ENCODE measurements at regions not wholly inside any gene's neighbourhood (a gene's known extent, or its start where the extent isn't known, plus 50 kb on each side); places are given as distances from the start of the nearest gene placed in this dataset.
"Not testable (repeated sequence)": the region's sequence is repeated elsewhere in the genome, so short reads cannot be mapped to it uniquely, and the experiment has no call there.

DNA sequence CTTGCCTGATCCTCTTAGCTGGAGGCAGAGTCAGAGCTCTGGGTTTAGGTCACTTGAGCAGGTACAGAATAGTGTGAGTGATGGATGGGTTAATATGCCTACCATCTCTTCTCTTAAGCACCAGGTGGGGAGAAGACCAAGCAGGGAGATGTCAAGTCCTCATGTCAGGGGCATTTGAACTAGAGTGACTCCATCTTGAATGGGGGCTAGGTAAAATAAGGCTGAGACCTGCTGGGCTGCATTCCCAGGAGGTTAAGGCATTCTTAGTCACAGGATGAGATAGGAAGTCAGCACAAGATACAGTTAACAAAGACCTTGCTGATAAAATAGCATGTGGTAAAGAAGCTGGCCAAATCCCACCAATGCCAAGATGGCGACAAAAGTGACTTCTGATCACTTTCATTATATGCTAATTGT, 77.4 kb upstream of the BTG3 start:
- intact Hi-C loops (cut with DNase I): no loop called here
- Histone ChIP-seq H3K4me3 (ENCODE audit: low read length in 2 of 2) (no peak overlapping the region), H3K4me1 (ENCODE audit: control insufficient read depth in 1 of 2, insufficient read depth in 2 of 2, low read length in 2 of 2) (no peaks in the 10 kb centered on the region), H3K27ac (ENCODE audit: low read depth in 1 of 2, low read length in 2 of 2) (no peak overlapping the region), H3K36me3 (ENCODE audit: control insufficient read depth in 1 of 2, insufficient read depth in 2 of 2, low read length in 1 of 2) (no peaks in the 10 kb centered on the region), H3K27me3 (ENCODE audit: control insufficient read depth in 1 of 2, insufficient read depth in 2 of 2, low read length in 1 of 2) (no peaks in the 10 kb centered on the region), H3K9me3 (ENCODE audit: control insufficient read depth, low read length) (no peaks in the 10 kb centered on the region)
- 85 to 93% methylated on average over 1 of the region's 1 CpG for WGBS, 2 donors
- ATAC-seq (ENCODE audit: low FRiP score) (no peak), DNase-seq (no peak)

DNA sequence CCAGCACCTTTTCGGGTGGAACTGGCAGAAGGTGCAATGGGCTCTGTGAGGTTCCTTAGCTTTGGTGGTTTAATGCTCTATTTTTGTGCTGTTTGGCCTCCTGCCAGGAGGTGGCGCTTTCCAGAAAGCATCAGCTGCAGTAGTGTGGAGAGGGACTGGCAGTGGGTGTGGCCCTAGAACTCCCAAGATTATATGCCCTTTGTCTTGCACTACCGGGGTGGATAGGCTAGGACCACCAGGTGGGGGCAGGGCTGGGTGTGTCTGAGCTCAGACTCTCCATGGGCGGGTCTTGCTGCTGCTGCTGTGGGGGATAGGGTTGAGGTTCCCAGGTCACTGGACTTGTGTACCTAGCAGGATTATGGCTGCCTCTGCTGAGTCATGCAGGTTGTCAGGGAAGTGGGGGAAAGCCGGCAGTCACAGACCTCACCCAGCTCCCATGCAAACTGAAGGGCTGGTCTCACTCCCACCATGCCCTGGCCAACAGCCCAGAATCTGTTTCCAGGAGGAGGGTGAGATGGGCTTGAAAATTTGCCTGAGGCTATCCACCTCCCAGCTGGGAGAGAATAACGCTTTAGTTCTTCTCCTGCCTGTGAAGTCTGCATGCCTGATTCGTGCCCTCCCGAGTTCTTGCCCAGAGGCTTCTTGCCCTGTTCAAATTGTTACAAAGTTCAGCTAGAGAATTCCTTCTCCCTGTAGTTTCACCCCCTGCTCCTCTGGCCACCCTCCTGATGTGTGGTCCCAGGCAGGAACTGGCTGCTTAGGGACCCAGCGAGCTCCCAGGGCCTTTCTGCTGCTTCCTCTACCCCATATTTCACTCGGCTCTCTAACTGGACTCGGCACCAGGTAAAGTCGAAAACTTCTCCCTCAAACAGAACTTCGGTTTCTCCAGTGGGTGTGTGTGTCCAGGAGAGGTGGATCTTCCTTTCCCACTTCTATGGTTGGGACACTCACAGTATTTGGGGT, 76.5 kb upstream of the BTG3 start:
- Histone ChIP-seq H3K27me3 (ENCODE audit: control insufficient read depth in 1 of 2, insufficient read depth in 2 of 2, low read length in 1 of 2) (no peaks in the 10 kb centered on the region), H3K36me3 (ENCODE audit: control insufficient read depth in 1 of 2, insufficient read depth in 2 of 2, low read length in 1 of 2) (no peaks in the 10 kb centered on the region), H3K4me3 (ENCODE audit: low read length in 2 of 2) (no peak overlapping the region), H3K9me3 (ENCODE audit: control insufficient read depth, low read length) (no peaks in the 10 kb centered on the region), H3K27ac (ENCODE audit: low read depth in 1 of 2, low read length in 2 of 2) (no peak overlapping the region), H3K4me1 (ENCODE audit: control insufficient read depth in 1 of 2, insufficient read depth in 2 of 2, low read length in 2 of 2) (no peaks in the 10 kb centered on the region)
- ATAC-seq (ENCODE audit: low FRiP score) (no peak), DNase-seq (peak in 1 of 2 donors; percentile 56)
- WGBS, 2 donors: 46 to 48% methylated on average over 13 of the region's 13 CpGs
- intact Hi-C loops (cut with DNase I): loop anchor here in 1 of 2 donors (10.0 kb wide), 1 partner anchor 126 kb away; the partner anchor contains the start of gene C21orf91

DNA sequence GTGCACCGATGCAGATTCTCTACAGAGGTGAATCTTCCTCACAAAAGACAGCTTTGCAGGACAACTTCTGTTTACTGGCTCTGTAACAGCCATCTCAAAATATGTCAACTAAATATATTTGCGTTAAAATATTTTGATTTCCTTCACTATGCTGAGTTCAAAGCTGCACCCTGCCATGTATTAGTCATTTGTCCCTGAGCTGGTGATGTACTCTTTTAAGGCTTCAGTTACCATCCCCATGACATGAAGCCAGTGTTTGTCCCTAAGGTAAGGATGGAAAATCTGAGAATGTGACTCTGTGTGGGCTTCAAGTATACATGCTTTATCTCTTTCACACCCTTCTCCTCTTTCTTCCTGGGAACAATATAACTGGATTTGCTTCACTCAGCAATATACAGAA, 70.2 kb upstream of the BTG3 start:
- WGBS, 2 donors: 82 to 85% methylated on average over 2 of the region's 2 CpGs
- DNase-seq: no peak
- no peaks in the 10 kb centered on the region for H3K36me3 ChIP-seq (ENCODE audit: control insufficient read depth in 1 of 2, insufficient read depth in 2 of 2, low read length in 1 of 2)
- no peak overlapping the region for H3K27ac ChIP-seq (ENCODE audit: low read depth in 1 of 2, low read length in 2 of 2)
- no peak overlapping the region for H3K4me3 ChIP-seq (ENCODE audit: low read length in 2 of 2)
- H3K27me3 ChIP-seq (ENCODE audit: control insufficient read depth in 1 of 2, insufficient read depth in 2 of 2, low read length in 1 of 2): no peaks in the 10 kb centered on the region
- intact Hi-C loops (cut with DNase I): loop anchor here in 1 of 2 donors (10.0 kb wide), 1 partner anchor 132 kb away; the partner anchor contains the start of gene C21orf91
- H3K9me3 ChIP-seq (ENCODE audit: control insufficient read depth, low read length): no peaks in the 10 kb centered on the region
- no peak for ATAC-seq (ENCODE audit: low FRiP score)
- H3K4me1 ChIP-seq (ENCODE audit: control insufficient read depth in 1 of 2, insufficient read depth in 2 of 2, low read length in 2 of 2): no peaks in the 10 kb centered on the region

- intact Hi-C loops (cut with DNase I): loop anchor here (5.0 kb wide), 3 partner anchors 223 to 248 kb away; no protein-coding TSS in a partner anchor
- no peak overlapping the region for H3K4me3 ChIP-seq (ENCODE audit: low read length in 2 of 2)
- H3K27ac ChIP-seq (ENCODE audit: low read depth in 1 of 2, low read length in 2 of 2): no peak overlapping the region
- no peaks in the 10 kb centered on the region for H3K27me3 ChIP-seq (ENCODE audit: control insufficient read depth in 1 of 2, insufficient read depth in 2 of 2, low read length in 1 of 2)
- H3K9me3 ChIP-seq (ENCODE audit: control insufficient read depth, low read length): no peaks in the 10 kb centered on the region
- 0% methylated on average over 1 of the region's 1 CpG for WGBS, 2 donors
- no peaks in the 10 kb centered on the region for H3K4me1 ChIP-seq (ENCODE audit: control insufficient read depth in 1 of 2, insufficient read depth in 2 of 2, low read length in 2 of 2)
- DNase-seq (no peak), ATAC-seq (ENCODE audit: low FRiP score) (peak; percentile 76)
- H3K36me3 ChIP-seq (ENCODE audit: control insufficient read depth in 1 of 2, insufficient read depth in 2 of 2, low read length in 1 of 2): no peaks in the 10 kb centered on the region
These were observed 66.4 kb upstream of the BTG3 start for GRCh38 chr21:17679002-17679600.

DNA sequence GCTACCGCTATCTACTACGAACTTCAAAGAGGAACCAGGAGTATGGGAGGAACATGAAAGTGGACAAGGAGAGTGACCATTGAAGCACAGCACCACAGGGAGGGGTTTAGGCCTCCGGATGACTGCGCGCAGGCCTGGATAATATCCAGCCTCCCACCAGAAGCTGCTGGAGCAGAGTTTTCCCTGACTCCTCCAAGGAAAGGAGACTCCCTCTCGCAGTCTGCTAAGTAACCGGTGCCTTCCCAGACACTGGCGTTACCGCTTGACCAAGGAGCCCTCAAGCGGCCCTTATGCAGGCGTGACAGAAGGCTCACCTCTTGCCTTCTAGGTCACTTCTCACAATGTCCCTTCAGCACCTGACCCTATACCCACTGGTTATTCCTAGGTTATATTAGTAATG, 64.2 kb upstream of the BTG3 start:
- H3K4me3 ChIP-seq (ENCODE audit: low read length in 2 of 2); H3K4me1 ChIP-seq (ENCODE audit: control insufficient read depth in 1 of 2, insufficient read depth in 2 of 2, low read length in 2 of 2); H3K27me3 ChIP-seq (ENCODE audit: control insufficient read depth in 1 of 2, insufficient read depth in 2 of 2, low read length in 1 of 2); ATAC-seq (ENCODE audit: low FRiP score); H3K27ac ChIP-seq (ENCODE audit: low read depth in 1 of 2, low read length in 2 of 2); DNase-seq; H3K36me3 ChIP-seq (ENCODE audit: control insufficient read depth in 1 of 2, insufficient read depth in 2 of 2, low read length in 1 of 2); H3K9me3 ChIP-seq (ENCODE audit: control insufficient read depth, low read length): not testable (repeated sequence)
- intact Hi-C loops (cut with DNase I): loop anchor here (5.0 kb wide), 3 partner anchors 225 to 250 kb away; no protein-coding TSS in a partner anchor
- WGBS, 2 donors: 87 to 90% methylated on average over 11 of the region's 11 CpGs

GRCh38 chr21:17674106-17674505, 61.4 kb upstream of the BTG3 start:
- no peaks in the 10 kb centered on the region for H3K27me3 ChIP-seq (ENCODE audit: control insufficient read depth in 1 of 2, insufficient read depth in 2 of 2, low read length in 1 of 2)
- 25 to 26% methylated on average over 4 of the region's 4 CpGs for WGBS, 2 donors
- DNase-seq (no peak), ATAC-seq (ENCODE audit: low FRiP score) (no peak)
- no peaks in the 10 kb centered on the region for H3K9me3 ChIP-seq (ENCODE audit: control insufficient read depth, low read length)
- intact Hi-C loops (cut with DNase I): no loop called here
- H3K4me3 ChIP-seq (ENCODE audit: low read length in 2 of 2): no peak overlapping the region
- no peaks in the 10 kb centered on the region for H3K36me3 ChIP-seq (ENCODE audit: control insufficient read depth in 1 of 2, insufficient read depth in 2 of 2, low read length in 1 of 2)
- H3K27ac ChIP-seq (ENCODE audit: low read depth in 1 of 2, low read length in 2 of 2): no peak overlapping the region
- H3K4me1 ChIP-seq (ENCODE audit: control insufficient read depth in 1 of 2, insufficient read depth in 2 of 2, low read length in 2 of 2): no peaks in the 10 kb centered on the region

DNA sequence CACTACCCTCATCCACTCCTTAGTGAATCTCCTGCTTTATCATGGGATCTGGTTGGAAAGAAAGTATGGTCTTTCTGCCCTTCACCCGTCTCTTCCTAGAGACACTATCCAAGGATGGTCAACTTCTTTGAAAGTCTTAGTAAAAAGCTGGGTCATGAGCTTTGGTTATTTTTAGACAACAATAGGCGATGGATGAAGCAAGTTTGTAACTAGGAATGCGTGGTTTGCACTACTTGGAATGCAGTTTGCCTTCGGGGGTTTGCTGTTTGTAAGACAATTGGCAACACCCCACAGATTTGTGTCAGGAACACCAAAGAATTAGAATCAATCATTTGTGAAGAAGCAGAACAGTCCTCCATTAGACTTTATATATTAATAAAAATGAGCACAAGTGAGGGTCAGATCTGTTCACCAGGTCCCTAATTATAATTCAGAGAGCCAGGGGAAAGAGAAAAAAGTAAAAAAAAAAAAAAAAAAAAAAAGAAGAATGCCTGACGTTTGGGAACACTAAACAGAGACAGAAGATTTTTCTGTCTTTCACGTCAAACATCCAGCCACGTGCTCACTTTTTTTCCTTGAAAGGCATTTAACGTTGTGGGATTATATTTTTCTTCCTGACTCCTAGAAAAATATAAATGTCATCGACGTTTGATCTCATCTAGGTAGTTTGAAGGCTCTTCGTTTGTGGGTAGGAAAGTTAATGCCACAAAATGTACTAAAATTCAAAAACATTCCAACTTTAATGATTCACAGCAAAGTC, 60.7 kb upstream of the BTG3 start:
- no peaks in the 10 kb centered on the region for H3K36me3 ChIP-seq (ENCODE audit: control insufficient read depth in 1 of 2, insufficient read depth in 2 of 2, low read length in 1 of 2)
- H3K4me3 ChIP-seq (ENCODE audit: low read length in 2 of 2): no peak overlapping the region
- no peaks in the 10 kb centered on the region for H3K4me1 ChIP-seq (ENCODE audit: control insufficient read depth in 1 of 2, insufficient read depth in 2 of 2, low read length in 2 of 2)
- intact Hi-C loops (cut with DNase I): no loop called here
- no peaks in the 10 kb centered on the region for H3K27me3 ChIP-seq (ENCODE audit: control insufficient read depth in 1 of 2, insufficient read depth in 2 of 2, low read length in 1 of 2)
- H3K9me3 ChIP-seq (ENCODE audit: control insufficient read depth, low read length): no peaks in the 10 kb centered on the region
- ATAC-seq (ENCODE audit: low FRiP score): no peak
- WGBS, 2 donors: 22 to 23% methylated on average over 11 of the region's 11 CpGs
- no peak for DNase-seq
- no peak overlapping the region for H3K27ac ChIP-seq (ENCODE audit: low read depth in 1 of 2, low read length in 2 of 2)

DNA sequence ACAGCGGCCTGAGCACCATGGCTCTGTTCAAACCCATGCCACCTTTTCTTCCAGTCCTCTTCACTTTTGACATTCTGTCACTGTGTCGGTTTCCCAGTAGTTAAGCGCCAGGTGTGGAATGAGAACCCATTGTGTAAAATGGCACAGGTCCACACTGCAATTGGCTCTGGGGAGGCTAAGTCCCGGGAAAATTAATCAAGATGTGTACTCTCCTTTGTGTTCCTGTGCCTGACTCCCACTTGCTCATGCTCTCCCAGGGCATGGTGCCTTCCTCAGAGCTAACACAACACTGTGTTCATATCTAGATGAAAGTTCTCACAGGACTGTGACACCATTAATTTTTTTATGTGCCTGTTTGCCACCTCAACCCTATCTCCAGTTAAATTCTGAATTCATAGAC, 59.0 kb upstream of the BTG3 start:
- WGBS, 2 donors: 48 to 49% methylated on average over 4 of the region's 4 CpGs
- Histone ChIP-seq H3K4me1 (ENCODE audit: control insufficient read depth in 1 of 2, insufficient read depth in 2 of 2, low read length in 2 of 2) (no peaks in the 10 kb centered on the region), H3K27me3 (ENCODE audit: control insufficient read depth in 1 of 2, insufficient read depth in 2 of 2, low read length in 1 of 2) (no peaks in the 10 kb centered on the region), H3K4me3 (ENCODE audit: low read length in 2 of 2) (no peak overlapping the region), H3K9me3 (ENCODE audit: control insufficient read depth, low read length) (no peaks in the 10 kb centered on the region), H3K27ac (ENCODE audit: low read depth in 1 of 2, low read length in 2 of 2) (no peak overlapping the region), H3K36me3 (ENCODE audit: control insufficient read depth in 1 of 2, insufficient read depth in 2 of 2, low read length in 1 of 2) (no peaks in the 10 kb centered on the region)
- intact Hi-C loops (cut with DNase I): no loop called here
- no peak for ATAC-seq (ENCODE audit: low FRiP score)
- no peak for DNase-seq

All from aorta (tissue), 5 donors.